ENCODE measurements at regions not wholly inside any gene's neighbourhood (a gene's known extent, or its start where the extent isn't known, plus 50 kb on each side); places are given as distances from the start of the nearest gene placed in this dataset.

DNA sequence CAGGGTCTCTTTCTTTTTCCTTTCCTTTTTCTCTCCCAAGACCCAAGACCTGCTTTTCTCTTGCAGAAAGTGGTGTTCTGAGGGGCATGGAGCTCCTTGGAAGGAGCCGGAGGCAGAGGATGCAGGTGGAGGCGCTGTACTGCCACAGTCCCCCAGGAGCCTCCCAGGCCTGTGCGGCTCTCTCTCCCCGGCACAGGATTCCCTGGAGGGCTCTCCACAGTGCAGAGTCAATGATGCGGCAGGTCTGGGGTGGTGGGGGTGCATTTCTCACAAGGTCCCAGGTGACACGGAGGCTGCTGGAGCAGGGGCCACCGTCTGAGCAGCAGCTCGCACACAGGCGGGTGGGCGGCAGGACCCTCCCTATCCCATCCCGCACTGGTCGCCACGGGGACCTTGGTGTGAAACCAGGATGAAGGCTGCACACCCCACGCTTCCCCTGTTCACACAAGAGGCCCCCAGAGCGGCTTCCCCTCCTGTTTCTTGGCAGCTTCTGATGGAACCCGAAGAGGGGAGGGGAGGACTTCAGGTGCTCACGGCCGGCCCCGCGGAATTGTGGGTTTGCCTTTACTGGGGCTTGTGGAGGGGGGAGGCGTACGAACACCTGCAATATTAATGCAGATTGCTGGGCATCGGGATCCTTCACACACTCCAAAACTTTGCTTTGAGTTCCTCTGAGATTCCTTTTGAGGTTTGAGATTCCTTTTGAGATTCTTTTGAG is 186.9 kb downstream of the ENGASE start (continued):
- TF ChIP-seq, protein P1, sequence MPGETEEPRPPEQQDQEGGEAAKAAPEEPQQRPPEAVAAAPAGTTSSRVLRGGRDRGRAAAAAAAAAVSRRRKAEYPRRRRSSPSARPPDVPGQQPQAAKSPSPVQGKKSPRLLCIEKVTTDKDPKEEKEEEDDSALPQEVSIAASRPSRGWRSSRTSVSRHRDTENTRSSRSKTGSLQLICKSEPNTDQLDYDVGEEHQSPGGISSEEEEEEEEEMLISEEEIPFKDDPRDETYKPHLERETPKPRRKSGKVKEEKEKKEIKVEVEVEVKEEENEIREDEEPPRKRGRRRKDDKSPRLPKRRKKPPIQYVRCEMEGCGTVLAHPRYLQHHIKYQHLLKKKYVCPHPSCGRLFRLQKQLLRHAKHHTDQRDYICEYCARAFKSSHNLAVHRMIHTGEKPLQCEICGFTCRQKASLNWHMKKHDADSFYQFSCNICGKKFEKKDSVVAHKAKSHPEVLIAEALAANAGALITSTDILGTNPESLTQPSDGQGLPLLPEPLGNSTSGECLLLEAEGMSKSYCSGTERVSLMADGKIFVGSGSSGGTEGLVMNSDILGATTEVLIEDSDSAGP (CRISPR knock-in tag; IDR thresholded peaks at IDR 0.05; ENCODE audit: borderline replicate concordance) = no peak
- TF ChIP-seq ZNF792 (CRISPR knock-in tag; IDR thresholded peaks at IDR 0.05) = no peak
- TF ChIP-seq ZNF678 (CRISPR knock-in tag; IDR thresholded peaks at IDR 0.05) = no peak

DNA sequence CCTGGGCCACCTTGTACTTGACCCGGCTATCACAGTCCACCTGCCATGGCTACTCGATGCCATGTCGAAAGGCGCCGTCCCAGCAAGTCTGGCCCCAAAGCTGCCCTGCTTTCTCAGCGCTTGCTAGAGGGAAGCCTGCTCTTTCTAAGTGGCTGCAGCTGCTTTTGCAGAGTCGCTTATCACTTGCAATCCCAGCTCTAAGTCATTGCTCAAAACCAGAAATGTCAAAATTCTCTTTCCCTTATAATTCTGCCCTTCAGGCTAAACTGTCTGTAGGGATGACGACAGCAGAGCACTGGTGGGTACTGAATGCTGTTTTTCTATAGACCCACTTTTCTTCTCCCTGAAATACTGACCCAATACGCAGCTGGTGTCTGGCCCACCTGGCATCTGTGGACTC is 184.2 kb downstream of the ENGASE start:
- peaks cover 37 to 96% of the 10 kb centered on the region in 2 experiments for H3K27me3 ChIP-seq (ENCODE audit: control insufficient read depth in 1 of 2, insufficient read depth in 2 of 2, low read length in 2 of 2)
- 0% methylated on average over 9 of the region's 9 CpGs for WGBS (ENCODE audit: low lambda C conversion rate)

More for the DNA sequence above, 184.2 kb downstream of the ENGASE start:
- no peaks in the 10 kb centered on the region for H3K4me1 ChIP-seq (ENCODE audit: insufficient read depth, low read length)
- intact Hi-C loops (cut with micrococcal nuclease; ENCODE audit: unreplicated experiment) = no loop called here
- H4K20me1 ChIP-seq (ENCODE audit: insufficient read depth, low read length) = no peaks in the 10 kb centered on the region; the same call in 1 of the 2 replicates
- H3K36me3 ChIP-seq (replicated peaks in 1 of 2; ENCODE audit: control insufficient read depth in 1 of 2, insufficient read depth in 2 of 2, low read length in 2 of 2) = no peaks in the 10 kb centered on the region
- no peak overlapping the region for H2AFZ ChIP-seq (ENCODE audit: low read length)
- ATAC-seq (no peak), FAIRE-seq (no peak), DNase-seq (ENCODE audit: low spot score) (no peak)
- H3K9me3 ChIP-seq (ENCODE audit: low read length) = no peaks in the 10 kb centered on the region
- no TSS peak for BruUV-seq (replicated peaks)
- no peaks in the 10 kb centered on the region for H3K79me2 ChIP-seq (ENCODE audit: insufficient read depth, low read length)
- H3K27ac ChIP-seq (ENCODE audit: extremely low read length, insufficient read depth, low read length) = no peak overlapping the region
- no peak overlapping the region for H3K4me3 ChIP-seq (replicated peaks in 1 of 3; ENCODE audit: insufficient read depth in 1 of 3, low read depth in 2 of 3, low read length in 3 of 3)
- H3K9ac ChIP-seq (ENCODE audit: insufficient read depth, low read depth, low read length) = no peak overlapping the region
- TF ChIP-seq, protein P2, sequence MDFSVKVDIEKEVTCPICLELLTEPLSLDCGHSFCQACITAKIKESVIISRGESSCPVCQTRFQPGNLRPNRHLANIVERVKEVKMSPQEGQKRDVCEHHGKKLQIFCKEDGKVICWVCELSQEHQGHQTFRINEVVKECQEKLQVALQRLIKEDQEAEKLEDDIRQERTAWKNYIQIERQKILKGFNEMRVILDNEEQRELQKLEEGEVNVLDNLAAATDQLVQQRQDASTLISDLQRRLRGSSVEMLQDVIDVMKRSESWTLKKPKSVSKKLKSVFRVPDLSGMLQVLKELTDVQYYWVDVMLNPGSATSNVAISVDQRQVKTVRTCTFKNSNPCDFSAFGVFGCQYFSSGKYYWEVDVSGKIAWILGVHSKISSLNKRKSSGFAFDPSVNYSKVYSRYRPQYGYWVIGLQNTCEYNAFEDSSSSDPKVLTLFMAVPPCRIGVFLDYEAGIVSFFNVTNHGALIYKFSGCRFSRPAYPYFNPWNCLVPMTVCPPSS (IDR thresholded peaks at IDR 0.05) = no peak
- CTCF ChIA-PET (ENCODE audit: low intra/inter-chr PET ratio, low total read pairs) = no interaction called here
- H3K4me2 ChIP-seq (ENCODE audit: low read depth, low read length) = no peak overlapping the region
- POLR2A ChIA-PET = no interaction called here
- in situ Hi-C loops (cut with HindIII; ENCODE audit: extremely low pct_ligation_motif_present, low pct_unique_long_range_greater_than_20kb) = no loop called here

Measured in HepG2 (cell line).